GM13977 (cell line): ENCODE measurements at regions not wholly inside any gene's neighbourhood (a gene's known extent, or its start where the extent isn't known, plus 50 kb on each side); places are given as distances from the start of the nearest gene placed in this dataset.

ENCODE experiments used
- DNase-seq: peaks from one replicate; pipeline ENCODE4 v3.0.0; 2012; ENCODE audit warnings: low spot score
- CTCF ChIP-seq: IDR thresholded peaks from 2 replicates; pipeline ENCODE4 v1.5.1; 2012; ENCODE audit warnings: mild to moderate bottlenecking, control low read depth; ENCODE audit not compliant: insufficient read depth; ENCODE audit errors: extremely low read depth, missing control alignments
- in situ Hi-C: fragments of 300-500 bp; cut with MboI; formaldehyde crosslinking; loops from one replicate; pipeline ENCODE4 v1.12.0; 2022; ENCODE audit warnings: low sequenced_read_pairs, low pct_unique_long_range_greater_than_20kb, mixed read lengths, inconsistent platforms; ENCODE audit not compliant: unreplicated experiment

- no peak for TF ChIP-seq CTCF
- DNase-seq = no peak
- in situ Hi-C loops = no loop called here
These were observed 62.7 kb downstream of the NPTX2 start for GRCh38 chr7:98679741-98680140.

- DNase-seq = no peak
- no peak for TF ChIP-seq CTCF
- in situ Hi-C loops = no loop called here
These were observed 64.4 kb downstream of the NPTX2 start for GRCh38 chr7:98681511-98681910.

DNA sequence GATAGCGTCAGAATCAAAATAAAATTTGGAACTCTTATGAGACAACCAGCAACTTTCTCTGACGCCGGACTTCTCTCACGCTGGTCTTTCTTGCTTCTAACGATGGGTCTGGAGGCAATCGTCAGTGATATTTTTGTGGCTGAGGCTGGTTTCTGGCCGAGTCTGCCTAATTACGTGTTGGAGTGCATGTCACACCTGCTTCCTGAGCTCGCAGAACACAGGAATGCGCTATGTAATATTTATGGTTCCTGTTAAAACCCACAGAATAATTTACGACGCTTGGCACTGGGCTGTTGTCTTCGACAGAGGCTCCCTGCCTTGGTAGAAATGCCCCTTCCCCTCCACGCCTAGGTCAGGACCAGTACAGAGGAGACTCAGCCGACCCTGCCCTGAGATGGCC, 64.9 kb downstream of the NPTX2 start:
- in situ Hi-C loops = no loop called here
- DNase-seq = no peak
- TF ChIP-seq CTCF = no peak

GRCh38 chr7:98683514-98683913, 66.4 kb downstream of the NPTX2 start:
- no peak for DNase-seq
- TF ChIP-seq CTCF = no peak
- in situ Hi-C loops = no loop called here

DNA sequence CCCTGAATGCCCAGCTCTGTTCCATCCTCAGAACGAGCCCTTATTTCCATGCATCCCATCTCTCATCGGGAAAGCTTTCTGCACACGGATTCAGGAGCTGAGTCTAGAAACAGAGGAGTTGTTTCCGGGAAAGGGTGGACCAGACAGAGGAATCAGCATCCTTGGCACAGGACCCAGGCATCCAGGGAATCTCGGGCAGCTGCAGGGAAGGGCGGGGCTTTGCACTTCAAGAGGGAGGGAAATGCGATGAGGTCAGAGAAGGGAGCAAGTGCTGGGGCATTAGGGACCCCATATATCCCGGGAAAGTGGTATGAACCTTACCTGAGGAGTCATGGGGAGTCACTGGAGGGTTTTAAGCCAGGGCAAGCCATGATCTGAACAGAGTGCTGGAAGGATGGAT, 68.5 kb downstream of the NPTX2 start:
- DNase-seq = no peak
- in situ Hi-C loops = no loop called here
- no peak for TF ChIP-seq CTCF

DNA sequence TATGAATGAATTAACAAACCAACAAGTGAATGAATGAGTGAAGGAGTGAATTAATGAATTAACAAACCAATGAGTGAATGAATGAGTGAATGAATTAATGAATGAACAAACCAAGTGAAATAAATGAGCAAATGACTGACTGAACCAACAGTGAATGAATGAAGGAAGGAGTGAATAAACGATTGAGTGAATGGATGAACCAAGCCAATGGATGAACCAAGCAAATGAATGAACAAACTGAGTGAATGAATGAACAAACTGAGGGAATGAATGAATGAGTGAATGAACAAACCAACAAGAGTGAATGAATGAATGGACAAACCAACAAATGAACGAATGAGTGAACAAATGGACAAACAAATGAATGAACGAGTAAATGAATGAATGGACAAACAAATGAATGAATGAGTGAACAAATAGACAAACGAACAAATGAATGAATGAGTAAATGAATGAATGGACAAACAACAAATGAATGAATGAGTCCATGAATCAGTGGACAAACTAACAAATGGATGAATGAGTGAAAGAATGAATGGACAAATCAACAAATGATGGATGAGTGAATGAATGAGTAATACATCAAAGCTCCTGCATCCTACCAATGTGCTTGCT, 69.5 kb downstream of the NPTX2 start:
- no peak for DNase-seq
- TF ChIP-seq CTCF = no peak
- in situ Hi-C loops = no loop called here
